Nucleus accumbens (tissue), 56 donors: ENCODE measurements at regions not wholly inside any gene's neighbourhood (a gene's known extent, or its start where the extent isn't known, plus 50 kb on each side); places are given as distances from the start of the nearest gene placed in this dataset.
"Not testable (repeated sequence)": the region's sequence is repeated elsewhere in the genome, so short reads cannot be mapped to it uniquely, and the experiment has no call there.

Source experiments
- DNase-seq, 56 donors: peaks; one replicate each; lab custom pipeline; 2025; lab: John Stamatoyannopoulos, UW

- no peak for DNase-seq
These were observed 384.3 kb upstream of the ACTRT1 start for GRCh38 chrX:128436397-128437103.

GRCh38 chrX:128425546-128425945 is 373.3 kb upstream of the ACTRT1 start:
- DNase-seq, result no peak

DNA sequence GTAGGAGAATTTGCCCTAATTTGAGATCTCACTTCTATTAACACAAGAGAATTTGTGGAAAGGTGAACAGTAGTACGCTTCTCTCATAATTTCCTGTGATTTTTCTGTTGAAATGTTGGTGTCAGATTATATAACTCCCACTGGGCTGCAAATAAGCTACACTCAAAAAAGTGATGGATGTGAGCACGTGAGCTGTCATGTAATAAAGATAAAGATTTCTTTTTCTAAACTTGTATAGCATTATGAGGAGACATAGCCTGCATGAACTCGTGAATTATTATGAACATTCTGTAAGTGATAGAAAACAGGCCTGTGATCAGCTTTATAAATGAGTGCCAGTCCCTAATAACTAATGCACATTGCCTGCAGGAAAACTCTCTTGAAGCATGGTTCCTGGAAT is 356.6 kb upstream of the ACTRT1 start:
- DNase-seq, result no peak

DNA sequence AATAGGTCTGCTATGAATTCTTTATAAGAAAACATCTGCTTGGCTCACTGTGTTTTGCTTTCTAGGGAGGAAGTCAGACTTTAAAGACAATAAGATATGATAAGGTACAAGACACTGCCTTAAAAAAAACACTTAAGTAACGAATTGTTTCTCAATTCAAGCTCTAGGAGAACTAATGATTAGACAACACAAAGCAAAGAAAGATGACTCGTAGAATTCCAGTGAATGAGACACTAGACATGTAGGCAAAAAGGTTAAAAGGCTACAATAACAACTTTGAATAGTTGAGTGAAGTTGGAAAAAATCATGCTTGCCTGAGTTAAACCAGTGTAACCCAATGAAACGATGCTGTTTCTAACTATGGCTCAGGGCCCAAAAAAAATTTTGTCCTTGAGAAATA is 344.4 kb upstream of the ACTRT1 start:
- no peak for DNase-seq

DNA sequence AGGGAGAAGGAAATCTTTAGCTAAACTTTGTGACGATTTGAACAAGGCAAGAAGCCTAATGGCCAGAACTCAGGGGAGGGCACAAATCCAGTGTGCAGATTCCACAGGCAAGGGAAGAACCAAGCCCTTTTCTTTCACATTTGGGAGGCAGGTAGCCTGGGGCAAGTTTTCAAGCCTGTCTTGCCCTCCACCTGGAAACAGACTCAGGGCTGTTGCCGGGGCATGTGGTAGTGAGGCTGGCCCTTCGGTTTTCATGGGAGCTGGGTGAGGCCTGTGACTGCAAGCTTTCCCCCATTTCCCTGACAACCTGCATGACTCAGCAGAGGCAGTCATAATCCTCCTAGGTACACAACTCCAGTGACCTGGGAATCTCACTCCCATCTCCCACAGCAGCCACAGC is 331.6 kb upstream of the ACTRT1 start:
- not testable (repeated sequence) for DNase-seq

DNA sequence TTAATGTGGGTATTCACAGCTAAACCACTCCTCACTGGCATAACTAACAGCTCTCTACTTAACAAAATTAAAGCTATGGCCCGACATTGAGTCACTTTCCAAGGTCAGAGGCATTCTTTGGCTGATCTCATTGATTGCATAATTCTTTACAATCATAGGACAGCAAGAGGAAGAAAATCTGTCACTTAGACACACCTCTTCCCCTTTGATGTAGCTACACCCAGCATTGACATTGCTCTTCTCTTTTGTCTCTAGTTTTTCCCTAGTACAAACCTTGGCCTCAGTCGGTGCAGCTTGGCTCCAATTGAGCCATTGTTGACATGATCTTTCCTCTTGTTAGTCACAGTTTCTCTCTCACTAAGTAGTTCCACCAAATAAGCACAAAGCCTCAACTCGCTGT is 313.3 kb upstream of the ACTRT1 start:
- no peak for DNase-seq

DNA sequence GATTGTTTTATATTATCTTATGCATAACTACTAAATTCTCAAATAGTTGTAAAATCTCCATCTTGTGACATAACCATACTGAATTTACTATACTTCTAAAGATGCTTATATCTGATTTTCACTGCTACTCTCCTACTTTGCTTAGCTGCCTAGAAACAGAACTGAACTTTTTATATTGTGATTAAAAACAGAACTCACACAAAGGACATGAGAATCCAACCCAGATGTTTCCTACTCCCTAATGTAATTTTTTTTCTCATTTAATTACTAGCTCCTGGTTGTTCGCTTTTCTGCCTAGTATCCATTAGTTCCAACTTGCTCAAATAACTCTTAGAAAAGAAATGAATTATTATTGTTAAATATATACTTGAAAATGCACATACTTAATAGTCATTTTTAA is 283.5 kb upstream of the ACTRT1 start:
- DNase-seq, result no peak

- no peak for DNase-seq
These were observed 282.6 kb upstream of the ACTRT1 start for GRCh38 chrX:128334821-128335220.

- no peak for DNase-seq
These were observed 258.7 kb upstream of the ACTRT1 start for GRCh38 chrX:128310912-128311311.

GRCh38 chrX:128309311-128309710 is 257.1 kb upstream of the ACTRT1 start:
- no peak for DNase-seq

DNA sequence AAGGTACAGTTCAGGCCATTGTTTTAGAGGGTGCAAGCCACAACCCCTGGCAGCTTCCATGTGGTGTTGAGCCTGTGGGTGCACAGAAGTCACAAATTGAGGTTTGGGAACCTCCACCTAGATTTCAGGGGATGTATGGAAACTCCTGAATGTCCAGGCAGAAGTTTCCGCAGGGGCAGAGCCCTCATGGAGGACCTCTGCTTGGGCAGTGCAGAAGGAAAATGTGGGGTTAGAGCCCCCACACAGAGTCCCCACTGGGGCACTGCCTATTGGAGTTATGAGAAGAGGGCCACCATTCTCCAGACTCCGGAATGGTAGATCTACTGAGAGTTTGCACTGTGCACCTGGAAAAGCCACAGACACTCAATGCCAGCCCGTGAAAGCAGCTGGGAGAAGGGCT is 242.0 kb upstream of the ACTRT1 start:
- DNase-seq, result no peak

GRCh38 chrX:128287693-128288092 is 235.5 kb upstream of the ACTRT1 start:
- no peak for DNase-seq

- no peak for DNase-seq
These were observed 198.4 kb upstream of the ACTRT1 start for GRCh38 chrX:128250621-128251020.

DNA sequence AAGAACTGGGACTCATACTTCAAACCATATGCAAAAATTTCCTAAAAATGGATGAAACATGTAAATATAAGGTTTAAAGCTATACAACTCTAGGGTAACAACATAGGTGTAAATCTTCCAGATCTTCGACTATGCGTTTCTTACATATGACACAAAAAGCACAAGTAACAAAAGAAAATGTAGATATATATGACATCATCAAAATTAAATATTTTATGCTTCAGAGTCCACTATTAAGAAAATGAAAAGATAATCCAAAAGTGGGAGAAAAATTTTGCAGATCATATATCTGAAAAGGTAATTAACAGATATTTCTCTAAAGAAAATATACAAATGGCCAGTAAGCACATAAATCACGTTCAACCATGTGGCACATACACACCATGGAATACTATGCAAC is 164.2 kb upstream of the ACTRT1 start:
- no peak for DNase-seq

GRCh38 chrX:128165884-128166408 is 113.7 kb upstream of the ACTRT1 start:
- no peak for DNase-seq

DNA sequence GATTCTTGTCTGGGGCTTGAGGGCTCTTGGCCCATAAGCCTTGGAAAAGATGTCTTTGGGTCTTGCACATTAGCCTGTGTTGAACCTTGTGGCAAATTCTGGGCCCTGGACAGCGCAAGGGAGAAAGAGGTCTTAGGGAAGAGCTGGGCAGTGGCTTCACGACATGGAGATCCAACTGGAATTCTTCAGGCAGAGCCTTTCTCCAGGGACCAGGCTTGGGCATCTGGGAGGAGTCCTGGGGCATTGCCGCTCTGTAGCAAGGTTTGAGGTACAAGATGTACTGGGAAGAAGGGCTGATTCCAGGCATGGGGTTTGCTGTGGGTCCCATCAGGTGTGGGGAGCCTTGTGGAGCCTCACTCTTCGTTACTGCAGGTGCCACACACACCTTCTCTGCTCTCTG is 104.0 kb upstream of the ACTRT1 start:
- no peak for DNase-seq

- DNase-seq, result no peak
These were observed 90.5 kb upstream of the ACTRT1 start for GRCh38 chrX:128142745-128143144.

GRCh38 chrX:128106630-128107029 is 54.4 kb upstream of the ACTRT1 start:
- no peak for DNase-seq

DNA sequence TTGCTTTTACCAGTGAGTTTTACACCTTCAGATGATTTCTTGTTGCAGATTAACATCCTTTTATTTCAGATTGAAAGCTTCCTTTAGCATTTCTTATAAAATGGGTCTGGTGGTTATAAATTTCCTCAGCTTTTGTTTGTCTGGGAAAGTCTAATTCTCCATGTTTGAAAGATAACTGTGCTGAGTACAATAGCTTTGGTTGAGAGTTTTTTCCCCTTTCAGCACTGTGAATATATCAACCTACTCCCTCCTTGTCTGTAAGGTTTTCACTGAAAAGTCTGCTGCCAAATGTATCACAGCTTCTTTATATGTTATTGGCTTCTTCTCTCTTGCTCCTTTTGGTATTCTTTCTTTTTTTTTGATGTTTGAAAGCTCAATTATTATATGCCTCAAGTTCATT is 53.5 kb upstream of the ACTRT1 start:
- DNase-seq, result no peak
